Progenitor cell of endocrine pancreas (in vitro differentiated cells): ENCODE measurements at regions not wholly inside any gene's neighbourhood (a gene's known extent, or its start where the extent isn't known, plus 50 kb on each side); places are given as distances from the start of the nearest gene placed in this dataset.

Experiments used
- DNase-seq: peaks from one replicate; pipeline ENCODE4 v3.0.0; 2021; ENCODE audit warnings: low spot score; ENCODE audit not compliant: unreplicated experiment
- H3K27ac Mint-ChIP-seq: 2 replicates; pipeline ENCODE4 v1.8.0; 2021; ENCODE audit warnings: mild to moderate bottlenecking, moderate library complexity, mixed read lengths
- H3K27me3 Mint-ChIP-seq: 2 replicates; pipeline ENCODE4 v1.8.0; 2021; ENCODE audit warnings: mixed read lengths
- H3K36me3 Mint-ChIP-seq: 2 replicates; pipeline ENCODE4 v1.8.0; 2022; ENCODE audit warnings: mixed read lengths; ENCODE audit not compliant: insufficient read depth
- H3K4me1 Mint-ChIP-seq: 2 replicates; pipeline ENCODE4 v1.8.0; 2021; ENCODE audit warnings: low read depth, mixed read lengths
- H3K4me3 Mint-ChIP-seq: 2 replicates; pipeline ENCODE4 v1.8.0; 2021; ENCODE audit warnings: low read depth, mild to moderate bottlenecking, moderate library complexity, mixed read lengths
- H3K9me3 Mint-ChIP-seq: 2 replicates; pipeline ENCODE4 v1.8.0; 2021; ENCODE audit warnings: low read depth, mixed read lengths
- TF ChIP-seq, protein P1 (sequence below): fragments of 200-600 bp; sonication (generic); IDR thresholded peaks from one replicate; pipeline ENCODE4 v1.5.0; 2021; ENCODE audit warnings: antibody characterized with exemption, mild to moderate bottlenecking; ENCODE audit not compliant: unreplicated experiment

DNA sequence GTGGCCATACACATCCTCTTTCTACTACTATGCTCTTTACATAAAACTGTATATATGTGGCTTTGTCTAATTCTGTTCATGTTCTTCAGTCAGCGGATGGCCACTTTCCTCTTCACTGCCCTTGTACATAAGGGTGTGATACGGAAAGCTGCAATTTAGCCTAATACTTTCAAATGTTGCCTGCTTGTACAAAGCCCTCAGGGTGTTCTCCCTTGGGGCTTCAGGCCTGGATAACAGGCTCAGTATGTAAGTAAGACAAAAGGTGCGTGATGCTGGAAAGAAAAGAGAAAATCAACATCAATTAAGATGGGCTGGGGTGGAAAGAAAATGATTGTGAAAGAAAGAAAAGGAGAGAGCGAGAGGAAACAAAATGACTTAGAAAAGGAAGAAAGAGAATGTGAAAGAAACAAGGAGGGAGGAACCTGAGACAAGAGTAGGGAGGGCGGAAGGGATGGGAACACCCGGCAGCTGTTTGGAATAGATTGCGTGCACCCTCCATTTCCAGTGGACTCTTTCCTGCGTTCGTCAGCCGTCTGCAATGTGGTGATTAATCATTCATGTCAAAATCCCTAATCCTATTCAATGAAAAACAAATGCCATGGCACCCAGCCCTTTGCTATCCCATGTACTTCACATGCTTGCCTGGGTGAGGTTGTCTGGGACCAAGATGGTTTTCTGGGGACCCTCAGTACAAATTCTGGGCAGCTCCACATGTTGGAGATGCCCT is 553.6 kb downstream of the NUF2 start:
- TF ChIP-seq, protein P1, sequence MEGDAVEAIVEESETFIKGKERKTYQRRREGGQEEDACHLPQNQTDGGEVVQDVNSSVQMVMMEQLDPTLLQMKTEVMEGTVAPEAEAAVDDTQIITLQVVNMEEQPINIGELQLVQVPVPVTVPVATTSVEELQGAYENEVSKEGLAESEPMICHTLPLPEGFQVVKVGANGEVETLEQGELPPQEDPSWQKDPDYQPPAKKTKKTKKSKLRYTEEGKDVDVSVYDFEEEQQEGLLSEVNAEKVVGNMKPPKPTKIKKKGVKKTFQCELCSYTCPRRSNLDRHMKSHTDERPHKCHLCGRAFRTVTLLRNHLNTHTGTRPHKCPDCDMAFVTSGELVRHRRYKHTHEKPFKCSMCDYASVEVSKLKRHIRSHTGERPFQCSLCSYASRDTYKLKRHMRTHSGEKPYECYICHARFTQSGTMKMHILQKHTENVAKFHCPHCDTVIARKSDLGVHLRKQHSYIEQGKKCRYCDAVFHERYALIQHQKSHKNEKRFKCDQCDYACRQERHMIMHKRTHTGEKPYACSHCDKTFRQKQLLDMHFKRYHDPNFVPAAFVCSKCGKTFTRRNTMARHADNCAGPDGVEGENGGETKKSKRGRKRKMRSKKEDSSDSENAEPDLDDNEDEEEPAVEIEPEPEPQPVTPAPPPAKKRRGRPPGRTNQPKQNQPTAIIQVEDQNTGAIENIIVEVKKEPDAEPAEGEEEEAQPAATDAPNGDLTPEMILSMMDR, result no peak
- Mint-ChIP-seq H3K4me3 (no peak overlapping the region), H3K9me3 (peaks cover 3% of the 10 kb centered on the region), H3K27ac (no peak overlapping the region), H3K27me3 (no peaks in the 10 kb centered on the region), H3K4me1 (peaks cover 22% of the 10 kb centered on the region), H3K36me3 (no peaks in the 10 kb centered on the region)
- no peak for DNase-seq

DNA sequence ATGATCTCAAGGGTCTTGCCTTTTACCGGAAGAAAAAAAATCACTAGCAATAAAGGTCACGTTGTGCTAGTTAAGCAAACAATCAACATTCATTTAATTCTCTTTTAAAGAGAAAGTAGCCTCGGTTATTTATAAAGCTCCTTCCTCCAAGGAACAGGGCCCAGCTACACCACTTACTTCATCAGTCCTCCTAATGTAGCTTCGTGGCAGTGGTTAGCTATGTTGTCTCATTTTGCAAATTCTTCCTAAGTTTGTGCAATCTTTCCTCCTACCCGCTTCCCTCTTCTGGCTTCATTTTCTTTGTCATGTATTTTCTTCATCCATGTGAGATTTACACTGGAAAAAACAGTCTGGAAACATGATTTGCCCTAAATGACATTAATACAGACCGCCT is 554.2 kb downstream of the NUF2 start:
- peaks cover 3% of the 10 kb centered on the region for H3K9me3 Mint-ChIP-seq
- no peak for DNase-seq
- H3K4me3 Mint-ChIP-seq, result no peak overlapping the region
- no peaks in the 10 kb centered on the region for H3K36me3 Mint-ChIP-seq
- peaks cover 22% of the 10 kb centered on the region for H3K4me1 Mint-ChIP-seq
- H3K27ac Mint-ChIP-seq, result no peak overlapping the region
- no peaks in the 10 kb centered on the region for H3K27me3 Mint-ChIP-seq
- TF ChIP-seq, protein P1, result no peak

DNA sequence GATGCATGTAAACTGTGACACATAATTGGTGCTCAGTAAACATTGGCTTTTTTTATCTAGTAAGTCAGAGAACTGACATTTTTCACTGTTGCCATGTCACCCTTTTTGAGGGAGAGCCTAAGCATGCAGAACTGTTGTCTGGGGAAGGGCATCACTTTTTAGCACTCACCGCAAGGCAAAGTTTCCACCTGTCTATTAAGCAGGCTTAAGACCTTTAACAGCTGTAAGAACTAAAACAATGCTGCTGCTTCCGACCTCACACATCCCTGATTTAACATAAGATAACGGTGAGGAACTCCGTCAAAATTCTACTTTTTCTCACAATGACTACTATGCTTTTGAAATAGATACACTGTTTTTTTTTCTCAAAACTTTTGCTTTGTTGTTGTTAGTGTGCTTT is 554.8 kb downstream of the NUF2 start:
- TF ChIP-seq, protein P1, result no peak
- H3K4me3 Mint-ChIP-seq, result no peak overlapping the region
- H3K36me3 Mint-ChIP-seq, result no peaks in the 10 kb centered on the region
- peaks cover 20% of the 10 kb centered on the region for H3K4me1 Mint-ChIP-seq
- no peak overlapping the region for H3K27ac Mint-ChIP-seq
- peaks cover 3% of the 10 kb centered on the region for H3K9me3 Mint-ChIP-seq
- no peaks in the 10 kb centered on the region for H3K27me3 Mint-ChIP-seq
- no peak for DNase-seq

DNA sequence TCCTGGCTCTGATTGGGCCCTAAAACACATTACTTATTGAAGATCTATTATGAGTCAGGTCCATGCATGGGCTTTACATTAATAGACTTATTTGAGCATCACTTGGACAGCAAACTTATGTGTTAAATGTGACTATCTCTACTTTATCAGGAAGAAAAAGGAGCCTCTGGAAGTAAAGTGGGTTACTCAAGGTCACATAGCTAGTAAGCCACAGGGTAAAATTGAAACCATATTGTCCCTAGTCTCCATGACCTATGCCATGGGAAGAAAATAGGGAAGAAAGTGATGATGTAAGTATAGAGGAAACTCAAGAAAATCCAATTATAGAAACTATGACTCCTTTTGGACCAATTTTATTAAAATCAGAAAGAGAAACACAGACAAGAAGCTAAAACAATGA is 555.3 kb downstream of the NUF2 start:
- DNase-seq, result no peak
- Mint-ChIP-seq H3K9me3 (peaks cover 3% of the 10 kb centered on the region), H3K4me1 (peaks cover 17% of the 10 kb centered on the region), H3K27me3 (no peaks in the 10 kb centered on the region), H3K36me3 (no peaks in the 10 kb centered on the region), H3K27ac (no peak overlapping the region), H3K4me3 (no peak overlapping the region)
- TF ChIP-seq, protein P1, result no peak

DNA sequence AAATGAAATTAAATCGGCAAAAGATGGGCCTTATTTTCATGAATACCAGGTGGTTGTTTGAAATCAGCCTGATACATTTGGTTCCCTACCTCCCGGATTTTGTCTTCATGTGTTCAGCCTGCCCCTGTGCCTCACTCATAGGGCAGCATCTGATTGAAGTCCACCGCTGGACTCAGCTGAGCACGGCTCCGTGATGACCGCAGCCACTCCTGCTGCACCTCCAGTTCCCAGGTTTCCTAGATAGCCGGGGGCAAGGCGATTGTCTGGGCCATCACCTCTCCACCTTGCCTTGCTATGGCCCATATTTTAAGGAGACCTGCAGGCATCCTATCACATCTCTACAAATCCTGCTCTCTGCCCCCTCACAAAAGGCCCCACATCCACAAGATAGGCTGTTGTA is 563.8 kb downstream of the NUF2 start:
- TF ChIP-seq, protein P1, result no peak
- Mint-ChIP-seq H3K9me3 (no peaks in the 10 kb centered on the region), H3K36me3 (no peaks in the 10 kb centered on the region), H3K27ac (no peak overlapping the region), H3K4me1 (peaks cover 6% of the 10 kb centered on the region), H3K4me3 (no peak overlapping the region), H3K27me3 (no peaks in the 10 kb centered on the region)
- no peak for DNase-seq
